Dedifferentiated amniotic fluid mesenchymal stem cell (primary cell): ENCODE measurements at regions not wholly inside any gene's neighbourhood (a gene's known extent, or its start where the extent isn't known, plus 50 kb on each side); places are given as distances from the start of the nearest gene placed in this dataset.
"Not testable (repeated sequence)": the region's sequence is repeated elsewhere in the genome, so short reads cannot be mapped to it uniquely, and the experiment has no call there.

Experiments used
- DNase-seq: peaks from one replicate; pipeline ENCODE4 v3.0.0-alpha.2; 2016; ENCODE audit errors: extremely low spot score

- no peak for DNase-seq
Observed at GRCh38 chr3:56955492-56956111, 104.9 kb upstream of the SPATA12 start.

- no peak for DNase-seq
Observed at GRCh38 chr3:56954125-56954524, 106.3 kb upstream of the SPATA12 start.

- DNase-seq: no peak
Observed at GRCh38 chr3:56952846-56953245, 107.6 kb upstream of the SPATA12 start.

- DNase-seq: no peak
Observed at GRCh38 chr3:56952061-56952460, 108.4 kb upstream of the SPATA12 start.

- DNase-seq: no peak
Observed at GRCh38 chr3:56951366-56951765, 109.1 kb upstream of the SPATA12 start.

GRCh38 chr3:56945378-56945777 lies 115.1 kb upstream of the SPATA12 start:
- not testable (repeated sequence) for DNase-seq

GRCh38 chr3:56942523-56942922 lies 117.9 kb upstream of the SPATA12 start:
- no peak for DNase-seq

- no peak for DNase-seq
Observed at GRCh38 chr3:56940976-56941375, 119.5 kb upstream of the SPATA12 start.

GRCh38 chr3:56940321-56940720 lies 120.1 kb upstream of the SPATA12 start:
- no peak for DNase-seq

GRCh38 chr3:56939834-56940233 lies 120.6 kb upstream of the SPATA12 start:
- no peak for DNase-seq

GRCh38 chr3:56938530-56938929 lies 121.9 kb upstream of the SPATA12 start:
- DNase-seq: no peak

- no peak for DNase-seq
Observed at GRCh38 chr3:56937580-56937979, 122.9 kb upstream of the SPATA12 start.

- no peak for DNase-seq
Observed at GRCh38 chr3:56935811-56936210, 124.7 kb upstream of the SPATA12 start.

- not testable (repeated sequence) for DNase-seq
Observed at GRCh38 chr3:56934481-56934880, 126.0 kb upstream of the SPATA12 start.

- no peak for DNase-seq
Observed at GRCh38 chr3:56933803-56934202, 126.7 kb upstream of the SPATA12 start.

- no peak for DNase-seq
Observed at GRCh38 chr3:56932866-56933265, 127.6 kb upstream of the SPATA12 start.

GRCh38 chr3:56931836-56932235 lies 128.6 kb upstream of the SPATA12 start:
- DNase-seq: no peak

- DNase-seq: no peak
Observed at GRCh38 chr3:56930706-56931105, 129.0 kb upstream of the ARHGEF3 start.

GRCh38 chr3:56929809-56930615 lies 128.3 kb upstream of the ARHGEF3 start:
- no peak for DNase-seq

GRCh38 chr3:56928379-56929068 lies 126.8 kb upstream of the ARHGEF3 start:
- DNase-seq: no peak

- DNase-seq: no peak
Observed at GRCh38 chr3:56927855-56928254, 126.1 kb upstream of the ARHGEF3 start.

GRCh38 chr3:56926947-56927282 lies 125.2 kb upstream of the ARHGEF3 start:
- no peak for DNase-seq
